Hematopoietic multipotent progenitor cell (in vitro differentiated cells): ENCODE measurements at regions not wholly inside any gene's neighbourhood (a gene's known extent, or its start where the extent isn't known, plus 50 kb on each side); places are given as distances from the start of the nearest gene placed in this dataset.
"Not testable (repeated sequence)": the region's sequence is repeated elsewhere in the genome, so short reads cannot be mapped to it uniquely, and the experiment has no call there.

Source experiments
- DNase-seq, 3 donors: peaks; one replicate each; pipeline ENCODE4 v3.0.0-alpha.2; 2011 to 2015; ENCODE audit warnings: low read depth in 2 of 3, low spot score in 2 of 3

- no peak for DNase-seq
Observed at GRCh38 chr6:84360039-84360438, 132.6 kb upstream of the CEP162 start.

- no peak for DNase-seq
Observed at GRCh38 chr6:84358581-84358980, 131.1 kb upstream of the CEP162 start.

GRCh38 chr6:84357631-84358030 lies 130.2 kb upstream of the CEP162 start:
- no peak for DNase-seq

GRCh38 chr6:84356907-84357306 lies 129.5 kb upstream of the CEP162 start:
- DNase-seq, result no peak

GRCh38 chr6:84353459-84354423 lies 126.3 kb upstream of the CEP162 start:
- DNase-seq, result no peak

- DNase-seq, result no peak
Observed at GRCh38 chr6:84350397-84350796, 123.0 kb upstream of the CEP162 start.

- DNase-seq, result no peak
Observed at GRCh38 chr6:84349542-84349941, 122.1 kb upstream of the CEP162 start.

- DNase-seq, result no peak
Observed at GRCh38 chr6:84348801-84349200, 121.4 kb upstream of the CEP162 start.

- no peak for DNase-seq
Observed at GRCh38 chr6:84346372-84346771, 118.9 kb upstream of the CEP162 start.

GRCh38 chr6:84344005-84344404 lies 116.6 kb upstream of the CEP162 start:
- DNase-seq, result no peak

GRCh38 chr6:84340422-84340821 lies 113.0 kb upstream of the CEP162 start:
- no peak for DNase-seq

GRCh38 chr6:84333842-84334241 lies 106.4 kb upstream of the CEP162 start:
- no peak for DNase-seq

- no peak for DNase-seq
Observed at GRCh38 chr6:84332139-84333034, 104.9 kb upstream of the CEP162 start.

GRCh38 chr6:84330325-84330724 lies 102.9 kb upstream of the CEP162 start:
- no peak for DNase-seq

- DNase-seq, result no peak
Observed at GRCh38 chr6:84329516-84329915, 102.1 kb upstream of the CEP162 start.

GRCh38 chr6:84329077-84329476 lies 101.6 kb upstream of the CEP162 start:
- no peak for DNase-seq

GRCh38 chr6:84317463-84317862 lies 90.0 kb upstream of the CEP162 start:
- DNase-seq, result no peak

GRCh38 chr6:84314377-84314898 lies 87.0 kb upstream of the CEP162 start:
- DNase-seq, result no peak

- no peak for DNase-seq
Observed at GRCh38 chr6:84309336-84309735, 81.9 kb upstream of the CEP162 start.

GRCh38 chr6:84304881-84305280 lies 77.4 kb upstream of the CEP162 start:
- no peak for DNase-seq

GRCh38 chr6:84291033-84291432 lies 63.6 kb upstream of the CEP162 start:
- not testable (repeated sequence) for DNase-seq
